PC-9 (cell line): ENCODE measurements at regions not wholly inside any gene's neighbourhood (a gene's known extent, or its start where the extent isn't known, plus 50 kb on each side); places are given as distances from the start of the nearest gene placed in this dataset.

Experiments used
- BruUV-seq: library from RNA; stranded (reverse); fragments of 400-500 nt; replicated peaks from 2 replicates; lab custom pipeline; 2021; lab: Mats Ljungman, UMichigan
- CTCF ChIA-PET: fragments of 300-600 bp; sonication (Branson Sonifier 250); formaldehyde crosslinking; loops from one replicate; lab custom pipeline; 2022; ENCODE audit warnings: antibody characterized with exemption; lab: Charles Lee
- POLR2A ChIA-PET: fragments of 300-600 bp; sonication (Branson Sonifier 250); formaldehyde crosslinking; loops from one replicate; lab custom pipeline; 2022; ENCODE audit warnings: antibody characterized with exemption; ENCODE audit not compliant: unreplicated experiment; lab: Charles Lee
- DNase-seq, 2 experiments: peaks; one replicate each; pipeline versions ENCODE4 v3.0.0 to v3.0.0-alpha.2; 2015 to 2022; ENCODE audit warnings: mixed read lengths in 1 of 2
- H2AFZ ChIP-seq: fragments of 200-600 bp; sonication (generic); 2 replicates; pipeline ENCODE4 v1.8.1; 2017; ENCODE audit warnings: antibody characterized with exemption
- H3F3A ChIP-seq: fragments of 200-600 bp; sonication (generic); 2 replicates; pipeline ENCODE4 v1.8.1; 2017; ENCODE audit warnings: antibody characterized with exemption, mild to moderate bottlenecking, low read depth; ENCODE audit not compliant: insufficient read depth
- H3K27ac ChIP-seq: fragments of 200-600 bp; sonication (generic); 2 replicates; pipeline ENCODE4 v1.6.1; 2016; ENCODE audit warnings: mixed run types
- H3K27me3 ChIP-seq: fragments of 200-600 bp; sonication (generic); 2 replicates; pipeline ENCODE4 v1.6.1; 2016; ENCODE audit warnings: low read depth, mixed run types; ENCODE audit not compliant: insufficient read depth
- H3K36me3 ChIP-seq: fragments of 200-600 bp; sonication (generic); 2 replicates; pipeline ENCODE4 v1.6.1; 2016; ENCODE audit warnings: low read depth, mixed run types
- H3K4me1 ChIP-seq: fragments of 200-600 bp; sonication (generic); replicated peaks from 2 replicates; pipeline ENCODE4 v1.6.1; 2016; ENCODE audit warnings: mixed run types; ENCODE audit not compliant: insufficient read depth
- H3K4me2 ChIP-seq: fragments of 200-600 bp; sonication (generic); 2 replicates; pipeline ENCODE4 v1.6.1; 2017; ENCODE audit warnings: mixed run types
- H3K4me3 ChIP-seq: fragments of 200-600 bp; sonication (generic); 2 replicates; pipeline ENCODE4 v1.6.1; 2016; ENCODE audit warnings: mixed run types
- H3K79me2 ChIP-seq: fragments of 200-600 bp; sonication (generic); 2 replicates; pipeline ENCODE4 v1.6.1; 2017; ENCODE audit warnings: low read depth, mixed run types
- H3K9me2 ChIP-seq: fragments of 200-600 bp; sonication (generic); 2 replicates; pipeline ENCODE4 v1.8.1; 2017; ENCODE audit warnings: mild to moderate bottlenecking; ENCODE audit not compliant: insufficient read depth
- H3K9me3 ChIP-seq: fragments of 200-600 bp; sonication (generic); 2 replicates; pipeline ENCODE4 v1.8.1; 2016; ENCODE audit warnings: low read depth; ENCODE audit not compliant: insufficient read depth
- H4K20me1 ChIP-seq: fragments of 200-600 bp; sonication (generic); 2 replicates; pipeline ENCODE4 v1.8.1; 2017; ENCODE audit not compliant: insufficient read depth
- EZH2 ChIP-seq: fragments of 200-600 bp; sonication (generic); IDR thresholded peaks from 2 replicates; pipeline ENCODE4 v1.8.0; 2017; ENCODE audit warnings: antibody characterized with exemption, low read depth
- intact Hi-C: fragments of 100-400 bp; cut with micrococcal nuclease; formaldehyde crosslinking; loops from one replicate; pipeline ENCODE4 v1.10.0; 2022; ENCODE audit not compliant: unreplicated experiment
- TF ChIP-seq, protein P1 (sequence below): fragments of 200-600 bp; sonication (generic); conservative IDR thresholded peaks from 2 replicates; pipeline ENCODE4 v1.6.1; 2017; ENCODE audit warnings: mixed run types, antibody characterized with exemption, mild to moderate bottlenecking, moderate library complexity

DNA sequence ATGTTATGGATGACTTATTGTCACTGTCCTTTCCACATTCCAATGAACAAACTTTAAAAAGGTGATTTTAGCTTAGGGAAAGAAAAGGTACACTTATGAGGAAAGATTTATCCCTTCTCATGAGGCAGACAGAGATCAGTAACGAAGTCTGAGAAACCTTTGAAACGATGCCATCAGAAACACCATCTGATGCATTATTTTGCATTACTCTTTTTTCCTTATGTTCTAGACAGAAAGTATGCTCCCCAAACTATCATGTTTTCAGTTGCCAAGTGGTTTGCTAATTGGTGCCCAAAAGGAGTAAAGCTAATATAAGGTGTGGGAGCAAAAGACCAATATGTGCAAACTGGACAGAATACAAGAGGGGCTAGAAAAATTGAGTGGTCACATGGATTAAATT lies 397.7 kb upstream of the RIOK2 start:
- CTCF ChIA-PET, result no interaction called here
- no peaks in the 10 kb centered on the region for H4K20me1 ChIP-seq
- H3K4me1 ChIP-seq, result no peaks in the 10 kb centered on the region
- H3K9me2 ChIP-seq, result no peaks in the 10 kb centered on the region
- intact Hi-C loops, result no loop called here
- H3K27ac ChIP-seq, result no peak overlapping the region
- no peak overlapping the region for H2AFZ ChIP-seq
- H3K27me3 ChIP-seq, result no peaks in the 10 kb centered on the region
- POLR2A ChIA-PET, result no interaction called here
- no peak overlapping the region for H3K4me2 ChIP-seq
- H3K36me3 ChIP-seq, result no peaks in the 10 kb centered on the region
- no peaks in the 10 kb centered on the region for H3K79me2 ChIP-seq
- no peak for TF ChIP-seq EZH2
- TF ChIP-seq, protein P1, sequence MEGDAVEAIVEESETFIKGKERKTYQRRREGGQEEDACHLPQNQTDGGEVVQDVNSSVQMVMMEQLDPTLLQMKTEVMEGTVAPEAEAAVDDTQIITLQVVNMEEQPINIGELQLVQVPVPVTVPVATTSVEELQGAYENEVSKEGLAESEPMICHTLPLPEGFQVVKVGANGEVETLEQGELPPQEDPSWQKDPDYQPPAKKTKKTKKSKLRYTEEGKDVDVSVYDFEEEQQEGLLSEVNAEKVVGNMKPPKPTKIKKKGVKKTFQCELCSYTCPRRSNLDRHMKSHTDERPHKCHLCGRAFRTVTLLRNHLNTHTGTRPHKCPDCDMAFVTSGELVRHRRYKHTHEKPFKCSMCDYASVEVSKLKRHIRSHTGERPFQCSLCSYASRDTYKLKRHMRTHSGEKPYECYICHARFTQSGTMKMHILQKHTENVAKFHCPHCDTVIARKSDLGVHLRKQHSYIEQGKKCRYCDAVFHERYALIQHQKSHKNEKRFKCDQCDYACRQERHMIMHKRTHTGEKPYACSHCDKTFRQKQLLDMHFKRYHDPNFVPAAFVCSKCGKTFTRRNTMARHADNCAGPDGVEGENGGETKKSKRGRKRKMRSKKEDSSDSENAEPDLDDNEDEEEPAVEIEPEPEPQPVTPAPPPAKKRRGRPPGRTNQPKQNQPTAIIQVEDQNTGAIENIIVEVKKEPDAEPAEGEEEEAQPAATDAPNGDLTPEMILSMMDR, result no peak
- no peak for DNase-seq
- H3F3A ChIP-seq, result no peaks in the 10 kb centered on the region
- H3K4me3 ChIP-seq, result no peak overlapping the region
- no TSS peak for BruUV-seq
- no peaks in the 10 kb centered on the region; the same call in 1 of the 2 replicates for H3K9me3 ChIP-seq

DNA sequence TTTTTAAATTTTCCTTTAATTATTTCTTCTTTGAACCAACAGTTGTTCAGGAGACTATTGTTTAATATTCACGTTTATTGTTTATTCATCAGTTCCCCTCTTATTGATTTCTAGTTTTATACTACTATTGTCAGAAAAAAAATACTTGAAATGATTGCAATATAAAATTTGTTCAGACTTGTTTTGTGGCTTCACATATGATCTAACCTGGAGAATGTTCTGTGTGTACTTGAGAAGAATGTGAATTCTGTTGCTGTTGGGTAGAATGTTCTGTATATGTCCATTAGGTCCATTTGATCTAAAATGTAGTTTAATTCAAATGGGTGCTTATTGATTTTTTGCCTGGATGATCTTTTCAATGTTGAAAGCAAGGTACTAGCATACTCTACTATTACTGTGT lies 408.7 kb upstream of the RIOK2 start:
- H4K20me1 ChIP-seq, result 0 out of 2 replicates have a peak, but pooled peaks cover 3% of the 10 kb centered on the region
- TF ChIP-seq, protein P1, result no peak
- no peak for TF ChIP-seq EZH2
- H3K27me3 ChIP-seq, result no peaks in the 10 kb centered on the region
- H3K4me3 ChIP-seq, result no peak overlapping the region
- no peaks in the 10 kb centered on the region for H3K9me2 ChIP-seq
- H2AFZ ChIP-seq, result no peak overlapping the region
- H3K4me1 ChIP-seq, result no peaks in the 10 kb centered on the region
- no peaks in the 10 kb centered on the region for H3F3A ChIP-seq
- H3K9me3 ChIP-seq, result no peaks in the 10 kb centered on the region
- CTCF ChIA-PET, result no interaction called here
- intact Hi-C loops, result no loop called here
- POLR2A ChIA-PET, result no interaction called here
- H3K79me2 ChIP-seq, result no peaks in the 10 kb centered on the region
- H3K27ac ChIP-seq, result no peak overlapping the region
- BruUV-seq, result no TSS peak
- no peaks in the 10 kb centered on the region for H3K36me3 ChIP-seq
- DNase-seq, result no peak
- no peak overlapping the region for H3K4me2 ChIP-seq

DNA sequence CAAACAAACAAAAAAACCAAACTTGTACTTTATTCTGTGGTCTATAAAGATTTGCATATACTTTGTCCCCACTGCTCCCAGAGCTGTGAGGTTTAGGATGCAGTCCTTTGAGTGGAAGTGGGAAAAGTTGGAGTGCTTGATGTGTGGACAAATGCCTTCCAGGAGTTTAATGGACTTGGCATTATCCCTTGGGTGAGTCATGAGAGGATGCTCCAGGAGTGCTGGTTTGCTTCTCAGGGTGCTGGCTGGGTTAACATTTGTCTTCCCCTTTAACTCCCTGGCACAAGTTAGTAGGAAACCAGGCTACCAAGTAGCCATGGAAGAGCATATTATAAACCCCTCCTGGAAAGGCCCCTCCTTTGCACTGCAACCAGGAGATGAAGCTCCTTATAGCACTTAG lies 417.4 kb upstream of the RIOK2 start:
- intact Hi-C loops, result no loop called here
- Histone ChIP-seq H3K27ac (no peak overlapping the region), H3K9me2 (no peaks in the 10 kb centered on the region), H3F3A (no peaks in the 10 kb centered on the region), H3K4me3 (no peak overlapping the region), H2AFZ (no peak overlapping the region), H3K4me1 (no peaks in the 10 kb centered on the region), H3K9me3 (0 out of 2 replicates have a peak, but pooled peaks cover 6% of the 10 kb centered on the region), H3K79me2 (no peaks in the 10 kb centered on the region), H3K36me3 (no peaks in the 10 kb centered on the region), H4K20me1 (no peaks in the 10 kb centered on the region), H3K27me3 (no peaks in the 10 kb centered on the region), H3K4me2 (no peak overlapping the region)
- no peak for TF ChIP-seq EZH2
- TF ChIP-seq, protein P1, result no peak
- ChIA-PET CTCF (no interaction called here), POLR2A (no interaction called here)
- no TSS peak for BruUV-seq
- no peak for DNase-seq
